ENCODE measurements at regions not wholly inside any gene's neighbourhood (a gene's known extent, or its start where the extent isn't known, plus 50 kb on each side); places are given as distances from the start of the nearest gene placed in this dataset.

DNA sequence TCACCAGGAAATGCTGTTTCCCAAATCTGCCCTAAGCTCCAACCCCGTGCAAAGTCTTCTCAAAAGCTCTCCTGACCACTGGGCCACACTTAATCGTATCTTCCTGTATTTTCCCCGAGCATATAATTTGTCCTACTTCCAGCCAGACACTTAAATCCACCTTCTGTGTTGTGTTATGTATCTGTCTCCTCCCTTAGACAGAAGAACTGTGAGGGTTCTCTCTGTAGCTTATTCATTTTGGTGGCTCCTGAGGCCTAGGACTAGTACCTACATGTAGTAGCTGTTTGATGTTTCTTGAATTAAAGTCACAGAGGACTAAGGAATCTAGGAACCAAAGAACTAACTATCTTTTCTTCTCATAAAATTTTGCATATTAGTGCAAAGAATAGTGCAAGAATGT lies 292.6 kb downstream of the ALDH8A1 start:
- Histone ChIP-seq H3K27me3 (no peaks in the 10 kb centered on the region), H3K27ac (no peak overlapping the region), H3K9ac (ENCODE audit: low read depth in 2 of 2, low read length in 2 of 2) (no peak overlapping the region), H3K4me3 (no peak overlapping the region), H3K9me3 (no peaks in the 10 kb centered on the region), H3K36me3 (no peaks in the 10 kb centered on the region), H3K4me1 (no peaks in the 10 kb centered on the region)
- TF ChIP-seq, protein P1, sequence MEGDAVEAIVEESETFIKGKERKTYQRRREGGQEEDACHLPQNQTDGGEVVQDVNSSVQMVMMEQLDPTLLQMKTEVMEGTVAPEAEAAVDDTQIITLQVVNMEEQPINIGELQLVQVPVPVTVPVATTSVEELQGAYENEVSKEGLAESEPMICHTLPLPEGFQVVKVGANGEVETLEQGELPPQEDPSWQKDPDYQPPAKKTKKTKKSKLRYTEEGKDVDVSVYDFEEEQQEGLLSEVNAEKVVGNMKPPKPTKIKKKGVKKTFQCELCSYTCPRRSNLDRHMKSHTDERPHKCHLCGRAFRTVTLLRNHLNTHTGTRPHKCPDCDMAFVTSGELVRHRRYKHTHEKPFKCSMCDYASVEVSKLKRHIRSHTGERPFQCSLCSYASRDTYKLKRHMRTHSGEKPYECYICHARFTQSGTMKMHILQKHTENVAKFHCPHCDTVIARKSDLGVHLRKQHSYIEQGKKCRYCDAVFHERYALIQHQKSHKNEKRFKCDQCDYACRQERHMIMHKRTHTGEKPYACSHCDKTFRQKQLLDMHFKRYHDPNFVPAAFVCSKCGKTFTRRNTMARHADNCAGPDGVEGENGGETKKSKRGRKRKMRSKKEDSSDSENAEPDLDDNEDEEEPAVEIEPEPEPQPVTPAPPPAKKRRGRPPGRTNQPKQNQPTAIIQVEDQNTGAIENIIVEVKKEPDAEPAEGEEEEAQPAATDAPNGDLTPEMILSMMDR (IDR thresholded peaks at IDR 0.05), result no peak
- DNase-seq, result no peak
- intact Hi-C loops (cut with DNase I), result no loop called here

DNA sequence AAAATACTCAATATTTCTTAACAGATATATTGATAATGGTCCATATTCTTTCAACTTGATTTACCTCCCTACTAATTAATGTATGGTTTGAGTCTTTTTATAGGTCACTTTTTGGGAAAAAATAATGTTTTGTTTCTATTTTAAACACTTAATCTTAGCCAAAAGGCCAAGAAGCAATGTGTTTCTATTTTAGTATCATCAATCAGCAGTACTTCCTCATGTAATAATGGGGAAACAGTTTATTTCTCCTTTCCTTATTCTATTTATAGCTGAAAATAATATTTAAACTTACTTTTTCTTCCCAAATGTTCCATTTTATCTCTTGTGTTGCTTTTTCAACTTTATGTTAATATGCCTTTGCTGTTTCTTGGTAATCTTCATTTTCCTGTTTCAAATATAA lies 295.1 kb downstream of the ALDH8A1 start:
- H3K27ac ChIP-seq, result no peak overlapping the region
- no peak for DNase-seq
- no peaks in the 10 kb centered on the region for H3K9me3 ChIP-seq
- no peak overlapping the region for H3K9ac ChIP-seq (ENCODE audit: low read depth in 2 of 2, low read length in 2 of 2)
- no peaks in the 10 kb centered on the region for H3K27me3 ChIP-seq
- intact Hi-C loops (cut with DNase I), result no loop called here
- no peaks in the 10 kb centered on the region for H3K36me3 ChIP-seq
- no peaks in the 10 kb centered on the region for H3K4me1 ChIP-seq
- TF ChIP-seq, protein P1 (IDR thresholded peaks at IDR 0.05), result no peak
- H3K4me3 ChIP-seq, result no peak overlapping the region

DNA sequence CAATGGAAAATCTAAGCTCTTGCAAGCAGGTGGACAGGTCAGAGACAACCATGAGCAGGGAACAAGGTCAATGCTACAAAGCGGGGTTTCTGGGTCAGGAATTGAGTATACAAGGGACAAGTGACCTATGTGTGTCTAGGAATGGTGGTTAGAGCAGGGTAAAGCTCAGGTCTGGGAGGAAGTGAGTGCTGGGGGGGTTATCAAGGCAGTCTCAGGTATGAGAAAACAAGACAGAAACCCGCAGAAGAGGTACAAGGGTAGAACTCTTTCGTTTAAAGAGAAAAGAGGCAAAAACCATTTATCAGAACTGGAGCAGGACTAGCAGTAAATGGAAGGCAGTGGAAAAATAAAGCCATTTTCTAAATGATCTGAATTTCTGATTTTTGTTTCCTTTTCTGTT lies 298.4 kb downstream of the ALDH8A1 start:
- no peak overlapping the region for H3K9ac ChIP-seq (ENCODE audit: low read depth in 2 of 2, low read length in 2 of 2)
- H3K36me3 ChIP-seq, result no peaks in the 10 kb centered on the region
- H3K4me1 ChIP-seq, result no peaks in the 10 kb centered on the region
- H3K9me3 ChIP-seq, result no peaks in the 10 kb centered on the region
- no peak overlapping the region for H3K4me3 ChIP-seq
- no peak for DNase-seq
- no peak overlapping the region for H3K27ac ChIP-seq
- TF ChIP-seq, protein P1 (IDR thresholded peaks at IDR 0.05), result no peak
- intact Hi-C loops (cut with DNase I), result no loop called here
- no peaks in the 10 kb centered on the region for H3K27me3 ChIP-seq

DNA sequence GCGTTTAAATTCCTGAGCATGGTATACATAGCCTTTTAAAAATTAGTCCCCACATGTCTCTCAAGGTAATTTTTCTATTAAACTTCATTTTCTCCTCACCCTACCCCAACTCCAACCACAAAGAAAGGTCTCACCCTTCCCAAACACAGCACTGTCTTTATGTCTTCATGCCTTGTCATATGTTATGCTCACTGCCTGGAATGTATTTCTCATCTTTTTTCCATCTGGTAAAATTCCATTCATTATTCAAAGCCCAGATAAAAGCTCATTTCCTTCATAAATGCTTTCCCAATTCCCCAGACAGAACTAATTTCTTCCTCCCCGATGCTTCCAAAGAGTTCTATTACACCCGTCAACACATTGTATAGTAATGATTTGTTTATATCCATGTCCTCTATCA lies 302.0 kb downstream of the ALDH8A1 start:
- Histone ChIP-seq H3K36me3 (no peaks in the 10 kb centered on the region), H3K4me3 (no peak overlapping the region), H3K9me3 (no peaks in the 10 kb centered on the region), H3K4me1 (no peaks in the 10 kb centered on the region), H3K27ac (no peak overlapping the region), H3K27me3 (no peaks in the 10 kb centered on the region), H3K9ac (ENCODE audit: low read depth in 2 of 2, low read length in 2 of 2) (no peak overlapping the region)
- intact Hi-C loops (cut with DNase I), result loop anchor here (10.0 kb wide), 1 partner anchor 237 kb away; no protein-coding TSS in a partner anchor
- TF ChIP-seq, protein P1 (IDR thresholded peaks at IDR 0.05), result no peak
- DNase-seq, result no peak

DNA sequence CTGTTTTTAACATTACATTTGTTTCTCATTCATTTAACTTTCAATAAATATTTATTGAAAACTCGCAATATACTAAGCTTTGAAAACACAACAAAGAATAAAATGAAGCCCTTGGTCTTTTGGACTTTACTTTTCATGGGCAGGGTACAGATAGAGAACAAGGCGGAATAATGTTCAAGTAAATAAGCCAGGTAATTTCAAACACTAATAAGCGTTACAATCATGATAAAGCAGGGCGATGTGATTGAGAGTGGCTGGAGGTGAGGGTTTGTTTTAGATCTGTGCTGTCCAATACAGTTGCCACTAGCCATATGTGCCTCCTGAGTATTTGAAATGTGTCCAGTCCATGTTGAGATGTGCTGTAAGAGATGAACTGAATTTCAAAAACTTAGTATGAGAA lies 307.1 kb downstream of the ALDH8A1 start:
- Histone ChIP-seq H3K4me3 (no peak overlapping the region), H3K36me3 (no peaks in the 10 kb centered on the region), H3K9me3 (no peaks in the 10 kb centered on the region), H3K9ac (ENCODE audit: low read depth in 2 of 2, low read length in 2 of 2) (no peak overlapping the region), H3K27ac (no peak overlapping the region), H3K4me1 (no peaks in the 10 kb centered on the region), H3K27me3 (no peaks in the 10 kb centered on the region)
- TF ChIP-seq, protein P1 (IDR thresholded peaks at IDR 0.05), result no peak
- no peak for DNase-seq
- intact Hi-C loops (cut with DNase I), result loop anchor here (10.0 kb wide), 1 partner anchor 242 kb away; no protein-coding TSS in a partner anchor

Measured in colonic mucosa (tissue), 4 donors.